Caco-2 (cell line): ENCODE measurements at regions not wholly inside any gene's neighbourhood (a gene's known extent, or its start where the extent isn't known, plus 50 kb on each side); places are given as distances from the start of the nearest gene placed in this dataset.

Experiments
- BruUV-seq: library from RNA; stranded (reverse); fragments of 400-500 nt; replicated peaks from 2 replicates; lab custom pipeline; 2021; lab: Mats Ljungman, UMichigan
- CTCF ChIA-PET: fragments of 300-600 bp; sonication (Branson Sonifier 250); formaldehyde crosslinking; loops from one replicate; lab custom pipeline; 2022; ENCODE audit warnings: antibody characterized with exemption; lab: Charles Lee
- POLR2A ChIA-PET: fragments of 300-600 bp; sonication (Branson Sonifier 250); formaldehyde crosslinking; loops from one replicate; lab custom pipeline; 2022; ENCODE audit warnings: antibody characterized with exemption; lab: Charles Lee
- DNase-seq, 2 experiments: peaks; one replicate each; pipeline versions ENCODE4 v3.0.0 to v3.0.0-alpha.2; 2020 to 2022
- H3K27me3 ChIP-seq: replicated peaks from 2 replicates; pipeline ENCODE4 v1.6.0; 2011; ENCODE audit warnings: low read length; ENCODE audit not compliant: control insufficient read depth, insufficient read depth
- H3K36me3 ChIP-seq: 2 replicates; pipeline ENCODE4 v1.5.1; 2011; ENCODE audit warnings: low read length; ENCODE audit not compliant: control insufficient read depth, insufficient read depth
- H3K4me1 ChIP-seq: fragments of 250-450 bp; sonication (Bioruptor Pico); 2 replicates; pipeline ENCODE4 v1.5.1; 2020; ENCODE audit warnings: mild to moderate bottlenecking
- H3K4me3 ChIP-seq: 2 replicates; pipeline ENCODE4 v1.5.1; 2011; ENCODE audit warnings: low read depth, mild to moderate bottlenecking, control low read depth, low read length
- H3K9me3 ChIP-seq: fragments of 250-450 bp; sonication (Bioruptor Pico); 2 replicates; pipeline ENCODE4 v1.5.1; 2020; ENCODE audit warnings: mild to moderate bottlenecking, moderate library complexity
- H3K27ac Mint-ChIP-seq: one replicate; pipeline ENCODE4 v1.8.0; 2022; ENCODE audit warnings: mixed read lengths; ENCODE audit not compliant: unreplicated experiment
- H3K27me3 Mint-ChIP-seq: one replicate; pipeline ENCODE4 v1.8.0; 2022; ENCODE audit warnings: mixed read lengths; ENCODE audit not compliant: insufficient read depth, unreplicated experiment
- H3K36me3 Mint-ChIP-seq: one replicate; pipeline ENCODE4 v1.8.0; 2022; ENCODE audit warnings: mild to moderate bottlenecking, mixed read lengths; ENCODE audit not compliant: insufficient read depth, unreplicated experiment
- H3K4me1 Mint-ChIP-seq: one replicate; pipeline ENCODE4 v1.8.0; 2022; ENCODE audit warnings: low read depth, mixed read lengths; ENCODE audit not compliant: unreplicated experiment
- H3K4me3 Mint-ChIP-seq: one replicate; pipeline ENCODE4 v1.8.0; 2022; ENCODE audit warnings: mild to moderate bottlenecking, moderate library complexity, mixed read lengths; ENCODE audit not compliant: unreplicated experiment
- H3K9me3 Mint-ChIP-seq: one replicate; pipeline ENCODE4 v1.8.0; 2022; ENCODE audit warnings: mixed read lengths; ENCODE audit not compliant: unreplicated experiment
- intact Hi-C: fragments of 100-400 bp; cut with micrococcal nuclease; formaldehyde crosslinking; loops from one replicate; pipeline ENCODE4 v1.10.0; 2022; ENCODE audit not compliant: unreplicated experiment
- TF ChIP-seq, protein P1 (sequence below), 2 experiments: fragments of 200-600 bp in 1 of 2; IDR thresholded peaks; 1 replicate in 1 of 2; 2 replicates in 1 of 2; pipeline versions ENCODE4 v1.5.1 to v1.8.0; 2011 to 2022; ENCODE audit warnings: antibody characterized with exemption in 1 of 2, control low read depth in 1 of 2, inconsistent platforms in 1 of 2, low read depth in 1 of 2, low read length in 1 of 2, mild to moderate bottlenecking in 1 of 2, moderate library complexity in 1 of 2; ENCODE audit not compliant: insufficient read depth in 1 of 2, severe bottlenecking in 1 of 2, unreplicated experiment in 1 of 2

- peaks cover 8% of the 10 kb centered on the region for H3K9me3 Mint-ChIP-seq
- Histone ChIP-seq H3K4me1 (peaks cover 9% of the 10 kb centered on the region; the same call in 1 of the 2 replicates), H3K36me3 (no peaks in the 10 kb centered on the region), H3K9me3 (no peaks in the 10 kb centered on the region), H3K27me3 (no peaks in the 10 kb centered on the region), H3K4me3 (no peak overlapping the region)
- no peaks in the 10 kb centered on the region for H3K36me3 Mint-ChIP-seq
- H3K4me3 Mint-ChIP-seq: no peak overlapping the region
- CTCF ChIA-PET: interaction anchor here (1.0 kb wide), 1 partner anchor 15 kb away, joined by 3 read pairs; no protein-coding TSS in a partner anchor
- POLR2A ChIA-PET: no interaction called here
- H3K27ac Mint-ChIP-seq: no peak overlapping the region
- H3K27me3 Mint-ChIP-seq: no peaks in the 10 kb centered on the region
- no peak for DNase-seq
- BruUV-seq: no TSS peak
- H3K4me1 Mint-ChIP-seq: peaks cover 22% of the 10 kb centered on the region
- intact Hi-C loops: no loop called here
- TF ChIP-seq, protein P1, sequence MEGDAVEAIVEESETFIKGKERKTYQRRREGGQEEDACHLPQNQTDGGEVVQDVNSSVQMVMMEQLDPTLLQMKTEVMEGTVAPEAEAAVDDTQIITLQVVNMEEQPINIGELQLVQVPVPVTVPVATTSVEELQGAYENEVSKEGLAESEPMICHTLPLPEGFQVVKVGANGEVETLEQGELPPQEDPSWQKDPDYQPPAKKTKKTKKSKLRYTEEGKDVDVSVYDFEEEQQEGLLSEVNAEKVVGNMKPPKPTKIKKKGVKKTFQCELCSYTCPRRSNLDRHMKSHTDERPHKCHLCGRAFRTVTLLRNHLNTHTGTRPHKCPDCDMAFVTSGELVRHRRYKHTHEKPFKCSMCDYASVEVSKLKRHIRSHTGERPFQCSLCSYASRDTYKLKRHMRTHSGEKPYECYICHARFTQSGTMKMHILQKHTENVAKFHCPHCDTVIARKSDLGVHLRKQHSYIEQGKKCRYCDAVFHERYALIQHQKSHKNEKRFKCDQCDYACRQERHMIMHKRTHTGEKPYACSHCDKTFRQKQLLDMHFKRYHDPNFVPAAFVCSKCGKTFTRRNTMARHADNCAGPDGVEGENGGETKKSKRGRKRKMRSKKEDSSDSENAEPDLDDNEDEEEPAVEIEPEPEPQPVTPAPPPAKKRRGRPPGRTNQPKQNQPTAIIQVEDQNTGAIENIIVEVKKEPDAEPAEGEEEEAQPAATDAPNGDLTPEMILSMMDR (IDR thresholded peaks at IDR 0.05; ENCODE audit: insufficient read depth in 1 of 2, low read depth in 1 of 2, low read length in 1 of 2, severe bottlenecking in 1 of 2, unreplicated experiment in 1 of 2): no peak
These were observed 107.9 kb downstream of the BANF2 start for GRCh38 chr20:17807651-17808050.

DNA sequence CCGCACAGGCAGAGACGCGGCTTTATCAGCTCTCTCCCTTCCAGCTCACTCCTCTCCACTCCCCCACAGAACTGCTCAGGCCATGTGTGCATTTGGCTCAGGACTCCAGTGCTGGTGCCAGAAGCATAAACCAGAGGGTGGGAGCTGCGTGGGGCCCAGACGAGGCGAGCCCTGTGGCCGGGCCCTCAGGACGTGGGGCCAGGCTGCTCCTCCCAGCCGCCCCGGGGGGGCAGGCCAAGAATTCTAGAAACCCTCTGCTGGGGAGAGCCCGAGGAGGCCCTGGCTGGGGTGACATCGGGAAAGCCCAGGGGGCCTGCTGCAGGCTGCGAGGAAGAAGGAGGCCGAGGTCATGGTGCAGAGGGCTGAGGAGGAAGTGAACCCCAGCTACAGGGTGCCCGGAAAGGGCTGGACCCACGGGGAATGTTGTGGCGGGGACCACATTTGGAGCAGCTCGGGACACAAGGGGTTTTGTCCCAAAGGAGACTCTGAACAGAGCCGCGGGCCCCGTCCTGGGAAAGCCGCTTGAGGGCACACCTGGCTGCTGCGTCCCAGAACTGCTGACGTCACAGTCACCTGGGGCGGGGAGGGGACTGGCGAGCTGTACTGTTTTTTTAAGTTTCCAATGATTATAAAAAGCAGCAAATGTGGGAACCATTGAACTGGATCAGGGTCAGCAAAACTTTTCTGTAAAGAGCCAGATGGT is 107.1 kb downstream of the BANF2 start:
- CTCF ChIA-PET: interaction anchor here (1.0 kb wide), 1 partner anchor 16 kb away, joined by 3 read pairs; no protein-coding TSS in a partner anchor
- Histone ChIP-seq H3K4me3 (no peak overlapping the region), H3K27me3 (no peaks in the 10 kb centered on the region), H3K36me3 (no peaks in the 10 kb centered on the region), H3K9me3 (no peaks in the 10 kb centered on the region), H3K4me1 (peaks cover 9% of the 10 kb centered on the region; the same call in 1 of the 2 replicates)
- no peak overlapping the region for H3K27ac Mint-ChIP-seq
- no peak overlapping the region for H3K4me3 Mint-ChIP-seq
- no peaks in the 10 kb centered on the region for H3K36me3 Mint-ChIP-seq
- DNase-seq: no peak
- TF ChIP-seq, protein P1 (IDR thresholded peaks at IDR 0.05; ENCODE audit: insufficient read depth in 1 of 2, low read depth in 1 of 2, low read length in 1 of 2, severe bottlenecking in 1 of 2, unreplicated experiment in 1 of 2): no peak
- intact Hi-C loops: no loop called here
- H3K4me1 Mint-ChIP-seq: peaks cover 22% of the 10 kb centered on the region
- H3K27me3 Mint-ChIP-seq: no peaks in the 10 kb centered on the region
- no TSS peak for BruUV-seq
- peaks cover 8% of the 10 kb centered on the region for H3K9me3 Mint-ChIP-seq
- POLR2A ChIA-PET: no interaction called here

GRCh38 chr20:17806107-17806506 is 106.3 kb downstream of the BANF2 start:
- Histone ChIP-seq H3K36me3 (no peaks in the 10 kb centered on the region), H3K4me1 (peaks cover 11% of the 10 kb centered on the region), H3K4me3 (no peak overlapping the region), H3K9me3 (no peaks in the 10 kb centered on the region), H3K27me3 (no peaks in the 10 kb centered on the region)
- Mint-ChIP-seq H3K27me3 (no peaks in the 10 kb centered on the region), H3K4me1 (peaks cover 22% of the 10 kb centered on the region), H3K9me3 (peaks cover 8% of the 10 kb centered on the region), H3K36me3 (no peaks in the 10 kb centered on the region), H3K4me3 (no peak overlapping the region), H3K27ac (no peak overlapping the region)
- CTCF ChIA-PET: no interaction called here
- no TSS peak for BruUV-seq
- TF ChIP-seq, protein P1 (IDR thresholded peaks at IDR 0.05; ENCODE audit: insufficient read depth in 1 of 2, low read depth in 1 of 2, low read length in 1 of 2, severe bottlenecking in 1 of 2, unreplicated experiment in 1 of 2): no peak
- DNase-seq: no peak
- intact Hi-C loops: no loop called here
- POLR2A ChIA-PET: no interaction called here
